ENCODE measurements at regions not wholly inside any gene's neighbourhood (a gene's known extent, or its start where the extent isn't known, plus 50 kb on each side); places are given as distances from the start of the nearest gene placed in this dataset.
"Not testable (repeated sequence)": the region's sequence is repeated elsewhere in the genome, so short reads cannot be mapped to it uniquely, and the experiment has no call there.

- TF ChIP-seq ZNF302 (tag by site-specific recombination; IDR thresholded peaks at IDR 0.05; ENCODE audit: low read depth), result no peak
- no peak for TF ChIP-seq ZNF146 (tag by site-specific recombination; IDR thresholded peaks at IDR 0.05)
- TF ChIP-seq ZNF777 (tag by site-specific recombination; IDR thresholded peaks at IDR 0.05; ENCODE audit: borderline replicate concordance), result no peak
- TF ChIP-seq, protein P1, sequence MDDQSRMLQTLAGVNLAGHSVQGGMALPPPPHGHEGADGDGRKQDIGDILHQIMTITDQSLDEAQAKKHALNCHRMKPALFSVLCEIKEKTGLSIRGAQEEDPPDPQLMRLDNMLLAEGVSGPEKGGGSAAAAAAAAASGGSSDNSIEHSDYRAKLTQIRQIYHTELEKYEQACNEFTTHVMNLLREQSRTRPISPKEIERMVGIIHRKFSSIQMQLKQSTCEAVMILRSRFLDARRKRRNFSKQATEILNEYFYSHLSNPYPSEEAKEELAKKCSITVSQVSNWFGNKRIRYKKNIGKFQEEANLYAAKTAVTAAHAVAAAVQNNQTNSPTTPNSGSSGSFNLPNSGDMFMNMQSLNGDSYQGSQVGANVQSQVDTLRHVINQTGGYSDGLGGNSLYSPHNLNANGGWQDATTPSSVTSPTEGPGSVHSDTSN (CRISPR knock-in tag; IDR thresholded peaks at IDR 0.05), result no peak
- TF ChIP-seq BCL6B (tag by site-specific recombination; IDR thresholded peaks at IDR 0.05), result no peak
- no peak for TF ChIP-seq ZNF423 (tag by site-specific recombination; IDR thresholded peaks at IDR 0.05)
Observed at GRCh38 chr16:86888231-86889053, 310.1 kb downstream of the FOXL1 start (continued).

DNA sequence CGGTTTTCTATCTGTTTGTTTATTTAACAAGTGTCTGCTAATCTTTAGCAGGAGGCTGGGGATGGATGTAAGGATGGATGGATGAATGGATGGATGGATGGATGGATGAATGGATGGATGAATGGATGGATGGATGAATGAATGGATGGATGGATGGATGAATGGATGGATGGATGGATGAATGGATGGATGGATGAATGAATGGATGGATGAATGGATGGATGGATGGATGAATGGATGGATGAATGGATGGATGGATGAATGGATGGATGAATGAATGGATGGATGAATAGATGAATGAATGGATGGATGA is 310.7 kb downstream of the FOXL1 start:
- H3K4me3 ChIP-seq (ENCODE audit: low read depth, low read length); CTCF ChIA-PET; POLR2A ChIA-PET; H3K36me3 ChIP-seq (ENCODE audit: control insufficient read depth in 2 of 2, insufficient read depth in 1 of 2, low read length in 2 of 2); H3K27ac ChIP-seq (ENCODE audit: extremely low read depth, low read depth, low read length); H3K9me3 ChIP-seq (ENCODE audit: control insufficient read depth, insufficient read depth, low read depth, low read length); H3K4me1 ChIP-seq (ENCODE audit: control insufficient read depth, insufficient read depth, low read length): not testable (repeated sequence)
- TF ChIP-seq ZBTB17 (tag by site-specific recombination; IDR thresholded peaks at IDR 0.05) (peak; percentile 86), ZNF366 (tag by site-specific recombination; conservative IDR thresholded peaks at IDR 0.05) (peak; percentile 84)

- TF ChIP-seq ZNF561 (tag by site-specific recombination; IDR thresholded peaks at IDR 0.05; ENCODE audit: borderline replicate concordance) (no peak), SCRT2 (tag by site-specific recombination; IDR thresholded peaks at IDR 0.05) (peak; percentile 36; the same call in 1 of the 2 replicates)
- H3K9me3 ChIP-seq (ENCODE audit: control insufficient read depth, insufficient read depth, low read depth, low read length), result no peaks in the 10 kb centered on the region
- no peaks in the 10 kb centered on the region for H3K4me1 ChIP-seq (ENCODE audit: control insufficient read depth, insufficient read depth, low read length)
- H3K27ac ChIP-seq (ENCODE audit: extremely low read depth, low read depth, low read length), result no peak overlapping the region
- CTCF ChIA-PET, result interaction anchor here (1.0 kb wide), 1 partner anchor 153 kb away, joined by 3 read pairs; no protein-coding TSS in a partner anchor
- POLR2A ChIA-PET, result no interaction called here
- no peaks in the 10 kb centered on the region for H3K36me3 ChIP-seq (ENCODE audit: control insufficient read depth in 2 of 2, insufficient read depth in 1 of 2, low read length in 2 of 2)
- H3K4me3 ChIP-seq (ENCODE audit: low read depth, low read length), result no peak overlapping the region
Observed at GRCh38 chr16:86889974-86890373, 311.6 kb downstream of the FOXL1 start.

DNA sequence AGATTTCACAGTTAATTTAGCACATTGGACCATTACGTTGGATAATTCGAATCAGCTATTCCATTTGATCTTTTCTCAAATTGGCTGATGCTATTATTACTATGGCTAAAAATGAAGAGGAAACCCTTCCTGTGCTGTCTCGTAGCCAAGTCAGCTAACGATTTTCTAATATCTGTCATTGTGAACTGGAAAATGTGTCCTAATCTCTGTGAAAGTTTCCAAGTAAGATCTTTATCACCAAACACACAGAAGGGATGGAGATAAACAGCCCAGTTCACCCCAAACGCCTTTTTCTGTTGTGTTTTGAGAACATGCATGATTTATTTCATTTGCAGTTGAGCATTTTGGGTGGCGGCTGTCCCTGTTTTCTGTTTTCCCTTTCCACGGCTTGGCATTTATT is 312.8 kb downstream of the FOXL1 start:
- ChIA-PET POLR2A (no interaction called here), CTCF (no interaction called here)
- TF ChIP-seq ZFHX2 (tag by site-specific recombination; conservative IDR thresholded peaks at IDR 0.05) (no peak), ZFP37 (tag by site-specific recombination; IDR thresholded peaks at IDR 0.05) (no peak), TCF7L2 (IDR thresholded peaks at IDR 0.05; ENCODE audit: borderline replicate concordance, low read depth, low read length) (no peak), ZBTB7A (tag by site-specific recombination; IDR thresholded peaks at IDR 0.05; ENCODE audit: low read depth) (no peak), ZNF707 (tag by site-specific recombination; IDR thresholded peaks at IDR 0.05) (no peak), SALL2 (tag by site-specific recombination; IDR thresholded peaks at IDR 0.05; ENCODE audit: borderline replicate concordance) (no peak), ZNF670 (tag by site-specific recombination; IDR thresholded peaks at IDR 0.05; ENCODE audit: low read depth) (no peak)
- Histone ChIP-seq H3K4me1 (ENCODE audit: control insufficient read depth, insufficient read depth, low read length) (no peaks in the 10 kb centered on the region), H3K27ac (ENCODE audit: extremely low read depth, low read depth, low read length) (no peak overlapping the region), H3K4me3 (ENCODE audit: low read depth, low read length) (no peak overlapping the region), H3K9me3 (ENCODE audit: control insufficient read depth, insufficient read depth, low read depth, low read length) (no peaks in the 10 kb centered on the region), H3K36me3 (ENCODE audit: control insufficient read depth in 2 of 2, insufficient read depth in 1 of 2, low read length in 2 of 2) (no peaks in the 10 kb centered on the region)
